ENCODE measurements at regions not wholly inside any gene's neighbourhood (a gene's known extent, or its start where the extent isn't known, plus 50 kb on each side); places are given as distances from the start of the nearest gene placed in this dataset.

GRCh38 chr6:92608751-92609150 is 810.6 kb downstream of the EPHA7 start:
- TF ChIP-seq, protein P1, sequence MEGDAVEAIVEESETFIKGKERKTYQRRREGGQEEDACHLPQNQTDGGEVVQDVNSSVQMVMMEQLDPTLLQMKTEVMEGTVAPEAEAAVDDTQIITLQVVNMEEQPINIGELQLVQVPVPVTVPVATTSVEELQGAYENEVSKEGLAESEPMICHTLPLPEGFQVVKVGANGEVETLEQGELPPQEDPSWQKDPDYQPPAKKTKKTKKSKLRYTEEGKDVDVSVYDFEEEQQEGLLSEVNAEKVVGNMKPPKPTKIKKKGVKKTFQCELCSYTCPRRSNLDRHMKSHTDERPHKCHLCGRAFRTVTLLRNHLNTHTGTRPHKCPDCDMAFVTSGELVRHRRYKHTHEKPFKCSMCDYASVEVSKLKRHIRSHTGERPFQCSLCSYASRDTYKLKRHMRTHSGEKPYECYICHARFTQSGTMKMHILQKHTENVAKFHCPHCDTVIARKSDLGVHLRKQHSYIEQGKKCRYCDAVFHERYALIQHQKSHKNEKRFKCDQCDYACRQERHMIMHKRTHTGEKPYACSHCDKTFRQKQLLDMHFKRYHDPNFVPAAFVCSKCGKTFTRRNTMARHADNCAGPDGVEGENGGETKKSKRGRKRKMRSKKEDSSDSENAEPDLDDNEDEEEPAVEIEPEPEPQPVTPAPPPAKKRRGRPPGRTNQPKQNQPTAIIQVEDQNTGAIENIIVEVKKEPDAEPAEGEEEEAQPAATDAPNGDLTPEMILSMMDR (IDR thresholded peaks at IDR 0.05) = no peak
- Histone ChIP-seq H3K79me2 (ENCODE audit: insufficient read depth, low read length) (no peaks in the 10 kb centered on the region), H3K4me1 (ENCODE audit: control insufficient read depth in 1 of 2, insufficient read depth in 2 of 2, low read length in 2 of 2) (no peaks in the 10 kb centered on the region), H3K9ac (ENCODE audit: insufficient read depth, low read length, poor library complexity, severe bottlenecking) (no peak overlapping the region), H3K36me3 (replicated peaks in 1 of 2; ENCODE audit: control insufficient read depth in 1 of 2, insufficient read depth in 2 of 2, low read length in 2 of 2) (no peaks in the 10 kb centered on the region), H3K4me3 (replicated peaks in 1 of 3; ENCODE audit: low read depth in 2 of 3, low read length in 3 of 3) (no peak overlapping the region), H2AFZ (ENCODE audit: insufficient read depth, low read depth, low read length, poor library complexity, severe bottlenecking) (no peak overlapping the region), H3K9me3 (replicated peaks in 1 of 2; ENCODE audit: control insufficient read depth in 1 of 2, insufficient read depth in 1 of 2, low read length in 2 of 2) (no peaks in the 10 kb centered on the region), H3K4me2 (replicated peaks; ENCODE audit: extremely low read depth, low read length, poor library complexity, severe bottlenecking) (no peak overlapping the region), H3K27me3 (ENCODE audit: control insufficient read depth in 2 of 2, insufficient read depth in 2 of 2, low read length in 2 of 2) (no peaks in the 10 kb centered on the region), H3K27ac (ENCODE audit: low read depth in 1 of 2, low read length in 2 of 2) (no peak overlapping the region), H4K20me1 (ENCODE audit: insufficient read depth, low read length) (no peaks in the 10 kb centered on the region)
- H3K27ac Mint-ChIP-seq = no peak overlapping the region
- no peaks in the 10 kb centered on the region for H3K27me3 Mint-ChIP-seq (ENCODE audit: low read depth in 3 of 3)
- no peaks in the 10 kb centered on the region for H3K4me1 Mint-ChIP-seq
- peaks cover 0 to 8% (median 2%) of the 10 kb centered on the region in 7 donors for H3K9me3 Mint-ChIP-seq
- no CpG with 5 or more reads among the region's 5 CpGs for WGBS (ENCODE audit: insufficient coverage)
- no peak for DNase-seq
- H3K4me3 Mint-ChIP-seq = no peak overlapping the region
- H3K36me3 Mint-ChIP-seq = no peaks in the 10 kb centered on the region
- intact Hi-C loops (cut with micrococcal nuclease) = no loop called here

DNA sequence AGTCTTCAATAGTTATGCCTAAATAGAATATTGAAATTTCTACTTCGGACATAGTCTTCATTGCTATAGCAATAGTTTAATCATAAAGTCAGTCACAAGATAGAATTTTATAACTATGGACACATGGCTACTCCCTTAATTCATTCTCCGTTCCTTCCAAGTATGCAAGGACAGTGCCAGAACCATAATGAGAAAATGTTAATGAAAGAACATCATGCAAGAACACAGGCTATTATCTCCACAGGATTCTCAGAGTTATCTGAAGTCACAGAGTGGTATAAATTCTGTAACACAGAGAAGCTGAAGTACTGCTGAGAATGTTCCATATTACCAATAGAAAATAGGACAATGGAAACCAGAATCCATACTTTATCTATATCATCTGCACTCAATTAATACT is 826.2 kb downstream of the EPHA7 start:
- Histone ChIP-seq H3K27me3 (ENCODE audit: control insufficient read depth in 2 of 2, insufficient read depth in 2 of 2, low read length in 2 of 2) (no peaks in the 10 kb centered on the region), H3K4me3 (replicated peaks in 1 of 3; ENCODE audit: low read depth in 2 of 3, low read length in 3 of 3) (no peak overlapping the region), H3K79me2 (ENCODE audit: insufficient read depth, low read length) (no peaks in the 10 kb centered on the region), H3K27ac (ENCODE audit: low read depth in 1 of 2, low read length in 2 of 2) (no peak overlapping the region), H2AFZ (ENCODE audit: insufficient read depth, low read depth, low read length, poor library complexity, severe bottlenecking) (no peak overlapping the region), H3K4me1 (ENCODE audit: control insufficient read depth in 1 of 2, insufficient read depth in 2 of 2, low read length in 2 of 2) (no peaks in the 10 kb centered on the region), H3K4me2 (replicated peaks; ENCODE audit: extremely low read depth, low read length, poor library complexity, severe bottlenecking) (no peak overlapping the region), H3K9me3 (replicated peaks in 1 of 2; ENCODE audit: control insufficient read depth in 1 of 2, insufficient read depth in 1 of 2, low read length in 2 of 2) (no peaks in the 10 kb centered on the region), H4K20me1 (ENCODE audit: insufficient read depth, low read length) (no peaks in the 10 kb centered on the region), H3K9ac (ENCODE audit: insufficient read depth, low read length, poor library complexity, severe bottlenecking) (no peak overlapping the region), H3K36me3 (replicated peaks in 1 of 2; ENCODE audit: control insufficient read depth in 1 of 2, insufficient read depth in 2 of 2, low read length in 2 of 2) (no peaks in the 10 kb centered on the region)
- H3K27me3 Mint-ChIP-seq (ENCODE audit: low read depth in 3 of 3) = no peaks in the 10 kb centered on the region
- no peaks in the 10 kb centered on the region for H3K9me3 Mint-ChIP-seq
- H3K4me1 Mint-ChIP-seq = no peaks in the 10 kb centered on the region
- TF ChIP-seq, protein P1 (IDR thresholded peaks at IDR 0.05) = no peak
- no peak for DNase-seq
- no CpG with 5 or more reads among the region's 2 CpGs for WGBS (ENCODE audit: insufficient coverage)
- no peaks in the 10 kb centered on the region for H3K36me3 Mint-ChIP-seq
- intact Hi-C loops (cut with micrococcal nuclease) = no loop called here
- no peak overlapping the region for H3K27ac Mint-ChIP-seq
- no peak overlapping the region for H3K4me3 Mint-ChIP-seq
